Astrocyte (in vitro differentiated cells and primary cell): ENCODE measurements at regions not wholly inside any gene's neighbourhood (a gene's known extent, or its start where the extent isn't known, plus 50 kb on each side); places are given as distances from the start of the nearest gene placed in this dataset.

Experiments
- DNase-seq: peaks from one replicate; pipeline ENCODE4 v3.0.0-alpha.2; 2010; ENCODE audit warnings: low read depth
- FAIRE-seq: peaks from 2 replicates; lab custom pipeline; 2011; peaks lifted over from hg19 to GRCh38; lab: Jason Lieb, UNC
- H2AFZ ChIP-seq: 2 replicates; pipeline ENCODE4 v1.6.0; 2012; ENCODE audit warnings: low read depth, low read length, inconsistent platforms
- H3K27ac ChIP-seq: 2 replicates; pipeline ENCODE4 v1.5.1; 2011; ENCODE audit warnings: low read depth, low read length, inconsistent platforms
- H3K27me3 ChIP-seq: 2 replicates; pipeline ENCODE4 v1.6.0; 2011; ENCODE audit warnings: low read length, inconsistent platforms; ENCODE audit not compliant: insufficient read depth
- H3K36me3 ChIP-seq: 2 replicates; pipeline ENCODE4 v1.5.1; 2011; ENCODE audit warnings: low read length, inconsistent platforms; ENCODE audit not compliant: insufficient read depth
- H3K4me1 ChIP-seq: 2 replicates; pipeline ENCODE4 v1.5.1; 2011; ENCODE audit warnings: low read length, inconsistent platforms; ENCODE audit not compliant: insufficient read depth
- H3K4me2 ChIP-seq: 2 replicates; pipeline ENCODE4 v1.6.0; 2012; ENCODE audit warnings: low read length, inconsistent platforms
- H3K4me3 ChIP-seq: 2 replicates; pipeline ENCODE4 v1.5.1; 2011; ENCODE audit warnings: low read depth, mild to moderate bottlenecking, low read length, inconsistent platforms; ENCODE audit not compliant: insufficient read depth
- H3K79me2 ChIP-seq: 2 replicates; pipeline ENCODE4 v1.6.0; 2012; ENCODE audit warnings: mild to moderate bottlenecking, low read length, inconsistent platforms; ENCODE audit not compliant: insufficient read depth
- H3K9ac ChIP-seq: 2 replicates; pipeline ENCODE4 v1.6.0; 2012; ENCODE audit warnings: mild to moderate bottlenecking, low read length, inconsistent platforms
- H3K9me3 ChIP-seq: 2 replicates; pipeline ENCODE4 v1.5.1; 2012; ENCODE audit warnings: low read depth, mild to moderate bottlenecking, low read length, inconsistent platforms; ENCODE audit not compliant: insufficient read depth
- H4K20me1 ChIP-seq: 2 replicates; pipeline ENCODE4 v1.6.0; 2012; ENCODE audit warnings: low read length, inconsistent platforms; ENCODE audit not compliant: insufficient read depth
- H3K27ac Mint-ChIP-seq: one replicate; pipeline ENCODE4 v1.8.0; 2021; ENCODE audit warnings: mild to moderate bottlenecking, mixed read lengths; ENCODE audit not compliant: unreplicated experiment
- H3K27me3 Mint-ChIP-seq: one replicate; pipeline ENCODE4 v1.8.0; 2021; ENCODE audit warnings: low read depth, mixed read lengths; ENCODE audit not compliant: unreplicated experiment
- H3K36me3 Mint-ChIP-seq: one replicate; pipeline ENCODE4 v1.8.0; 2021; ENCODE audit warnings: low read depth, mixed read lengths; ENCODE audit not compliant: unreplicated experiment
- H3K4me1 Mint-ChIP-seq: one replicate; pipeline ENCODE4 v1.8.0; 2021; ENCODE audit warnings: low read depth, mixed read lengths; ENCODE audit not compliant: unreplicated experiment
- H3K4me3 Mint-ChIP-seq: one replicate; pipeline ENCODE4 v1.8.0; 2021; ENCODE audit warnings: mild to moderate bottlenecking, moderate library complexity, mixed read lengths; ENCODE audit not compliant: unreplicated experiment
- H3K9me3 Mint-ChIP-seq: one replicate; pipeline ENCODE4 v1.8.0; 2021; ENCODE audit warnings: mild to moderate bottlenecking, mixed read lengths; ENCODE audit not compliant: unreplicated experiment
- EZH2 ChIP-seq: IDR thresholded peaks from 2 replicates; pipeline ENCODE4 v1.6.1; 2012; ENCODE audit warnings: mild to moderate bottlenecking, low read length, inconsistent platforms; ENCODE audit not compliant: insufficient read depth
- TF ChIP-seq, protein P1 (sequence below): IDR thresholded peaks from 2 replicates; pipeline ENCODE4 v1.5.1; 2011; ENCODE audit warnings: low read depth, mild to moderate bottlenecking, inconsistent platforms, low read length, moderate library complexity; ENCODE audit not compliant: insufficient read depth

DNA sequence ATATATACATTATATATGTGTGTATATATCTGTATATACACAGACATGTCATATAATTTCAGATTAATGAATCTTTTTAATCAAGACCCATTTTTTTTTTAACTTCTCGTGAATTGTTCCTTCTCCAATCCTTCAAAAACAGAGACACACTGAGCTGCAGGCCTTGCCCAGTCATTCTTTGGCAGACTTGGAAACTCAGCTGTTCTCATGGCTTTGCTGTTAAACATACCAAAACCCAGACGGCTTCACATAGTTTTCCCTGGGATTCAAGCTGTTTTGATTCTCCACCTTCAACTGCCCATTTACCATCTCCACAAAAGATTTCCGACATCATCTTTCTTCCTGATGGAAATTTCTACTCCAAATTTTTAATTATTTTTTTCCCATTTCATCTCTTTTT lies 148.7 kb downstream of the KCNJ2 start:
- FAIRE-seq (no peak), DNase-seq (peak; percentile 47)
- no peaks in the 10 kb centered on the region for H4K20me1 ChIP-seq
- Mint-ChIP-seq H3K36me3 (peaks cover 1% of the 10 kb centered on the region), H3K27me3 (no peaks in the 10 kb centered on the region), H3K9me3 (no peaks in the 10 kb centered on the region), H3K4me3 (no peak overlapping the region), H3K4me1 (peaks cover 14% of the 10 kb centered on the region), H3K27ac (no peak overlapping the region)
- TF ChIP-seq, protein P1, sequence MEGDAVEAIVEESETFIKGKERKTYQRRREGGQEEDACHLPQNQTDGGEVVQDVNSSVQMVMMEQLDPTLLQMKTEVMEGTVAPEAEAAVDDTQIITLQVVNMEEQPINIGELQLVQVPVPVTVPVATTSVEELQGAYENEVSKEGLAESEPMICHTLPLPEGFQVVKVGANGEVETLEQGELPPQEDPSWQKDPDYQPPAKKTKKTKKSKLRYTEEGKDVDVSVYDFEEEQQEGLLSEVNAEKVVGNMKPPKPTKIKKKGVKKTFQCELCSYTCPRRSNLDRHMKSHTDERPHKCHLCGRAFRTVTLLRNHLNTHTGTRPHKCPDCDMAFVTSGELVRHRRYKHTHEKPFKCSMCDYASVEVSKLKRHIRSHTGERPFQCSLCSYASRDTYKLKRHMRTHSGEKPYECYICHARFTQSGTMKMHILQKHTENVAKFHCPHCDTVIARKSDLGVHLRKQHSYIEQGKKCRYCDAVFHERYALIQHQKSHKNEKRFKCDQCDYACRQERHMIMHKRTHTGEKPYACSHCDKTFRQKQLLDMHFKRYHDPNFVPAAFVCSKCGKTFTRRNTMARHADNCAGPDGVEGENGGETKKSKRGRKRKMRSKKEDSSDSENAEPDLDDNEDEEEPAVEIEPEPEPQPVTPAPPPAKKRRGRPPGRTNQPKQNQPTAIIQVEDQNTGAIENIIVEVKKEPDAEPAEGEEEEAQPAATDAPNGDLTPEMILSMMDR = no peak
- TF ChIP-seq EZH2 = no peak
- no peaks in the 10 kb centered on the region for H3K36me3 ChIP-seq
- H3K4me1 ChIP-seq = peaks cover 15% of the 10 kb centered on the region
- no peak overlapping the region for H2AFZ ChIP-seq
- no peaks in the 10 kb centered on the region for H3K9me3 ChIP-seq
- no peak overlapping the region for H3K4me3 ChIP-seq
- H3K79me2 ChIP-seq = no peaks in the 10 kb centered on the region
- no peak overlapping the region for H3K4me2 ChIP-seq
- H3K27ac ChIP-seq = no peak overlapping the region
- no peaks in the 10 kb centered on the region for H3K27me3 ChIP-seq
- H3K9ac ChIP-seq = no peak overlapping the region

DNA sequence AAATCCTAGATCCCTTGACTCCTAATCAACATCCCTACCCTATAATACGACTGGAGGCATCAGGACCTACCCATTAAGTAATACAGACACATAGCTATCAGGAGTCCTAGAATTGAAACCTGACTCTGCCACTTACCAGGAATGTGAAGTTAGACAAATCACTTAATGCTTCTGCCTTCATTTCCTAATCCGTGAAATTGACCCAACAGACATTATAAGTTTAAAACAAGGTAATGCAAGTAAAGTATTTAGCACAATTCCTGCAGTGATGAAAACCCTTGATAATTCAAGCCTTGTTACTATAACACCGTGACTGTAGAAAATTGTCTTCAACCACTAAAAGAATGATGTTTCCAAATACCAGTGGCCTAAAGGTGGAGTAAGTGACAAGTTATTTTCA lies 150.2 kb downstream of the KCNJ2 start:
- Histone ChIP-seq H3K4me1 (peaks cover 2% of the 10 kb centered on the region), H2AFZ (no peak overlapping the region), H3K4me3 (no peak overlapping the region), H4K20me1 (no peaks in the 10 kb centered on the region), H3K79me2 (no peaks in the 10 kb centered on the region), H3K36me3 (no peaks in the 10 kb centered on the region), H3K9ac (no peak overlapping the region), H3K4me2 (no peak overlapping the region), H3K27me3 (no peaks in the 10 kb centered on the region), H3K27ac (no peak overlapping the region), H3K9me3 (no peaks in the 10 kb centered on the region)
- H3K27me3 Mint-ChIP-seq = no peaks in the 10 kb centered on the region
- peak; percentile 6 for DNase-seq
- FAIRE-seq = no peak
- H3K4me3 Mint-ChIP-seq = no peak overlapping the region
- H3K27ac Mint-ChIP-seq = no peak overlapping the region
- no peak for TF ChIP-seq EZH2
- TF ChIP-seq, protein P1 = no peak
- peaks cover 4% of the 10 kb centered on the region for H3K4me1 Mint-ChIP-seq
- H3K9me3 Mint-ChIP-seq = no peaks in the 10 kb centered on the region
- peaks cover 1% of the 10 kb centered on the region for H3K36me3 Mint-ChIP-seq

DNA sequence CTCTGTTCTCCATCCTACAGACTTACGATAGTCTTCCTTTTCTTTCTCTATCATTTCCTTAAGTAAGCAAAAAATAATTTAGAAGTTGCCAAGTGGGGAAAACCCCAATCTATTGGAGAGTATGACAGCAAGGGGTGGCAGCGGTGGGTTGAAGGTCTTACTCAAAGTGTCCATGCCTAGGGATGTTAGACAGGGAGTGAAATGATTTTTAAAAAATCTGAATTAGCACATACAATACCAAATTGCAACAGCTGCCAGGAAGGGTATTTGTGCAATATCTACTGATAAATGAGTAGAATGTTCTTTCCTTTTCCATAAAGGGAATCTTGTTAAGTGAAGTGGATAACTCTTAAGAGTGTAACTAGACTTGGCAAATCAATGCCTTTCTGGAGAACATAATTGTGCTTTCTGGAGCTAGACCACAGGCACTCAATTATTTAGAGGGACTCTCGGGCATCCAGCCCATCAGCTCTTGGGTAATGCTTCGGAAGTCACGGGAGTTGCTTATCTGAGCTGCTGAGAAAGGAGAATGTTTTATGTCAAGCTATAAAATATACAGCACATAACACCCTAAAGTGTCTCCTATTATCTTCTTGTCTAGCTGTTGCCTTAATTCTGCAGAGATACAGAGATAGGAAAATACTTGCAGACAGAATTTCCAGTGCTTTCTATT lies 151.5 kb downstream of the KCNJ2 start:
- Histone ChIP-seq H3K4me1 (no peaks in the 10 kb centered on the region), H3K79me2 (no peaks in the 10 kb centered on the region), H3K27me3 (no peaks in the 10 kb centered on the region), H2AFZ (no peak overlapping the region), H4K20me1 (no peaks in the 10 kb centered on the region), H3K27ac (no peak overlapping the region), H3K9me3 (no peaks in the 10 kb centered on the region), H3K4me2 (no peak overlapping the region), H3K9ac (no peak overlapping the region), H3K4me3 (no peak overlapping the region), H3K36me3 (no peaks in the 10 kb centered on the region)
- Mint-ChIP-seq H3K27ac (no peak overlapping the region), H3K36me3 (peaks cover 1% of the 10 kb centered on the region), H3K4me1 (peaks cover 3% of the 10 kb centered on the region), H3K9me3 (no peaks in the 10 kb centered on the region), H3K27me3 (no peaks in the 10 kb centered on the region), H3K4me3 (no peak overlapping the region)
- no peak for TF ChIP-seq EZH2
- TF ChIP-seq, protein P1 = no peak
- DNase-seq (peak; percentile 74), FAIRE-seq (no peak)
